Peyer's patch (tissue), 4 donors: ENCODE measurements at regions not wholly inside any gene's neighbourhood (a gene's known extent, or its start where the extent isn't known, plus 50 kb on each side); places are given as distances from the start of the nearest gene placed in this dataset.

Experiments
- DNase-seq, 3 donors: peaks; one replicate each; pipeline ENCODE4 v3.0.0-alpha.2; 2017 to 2019
- H3K27ac ChIP-seq, 4 donors: fragments of 200-600 bp; sonication (generic); one replicate each; pipeline ENCODE4 v1.5.1; 2016 to 2019
- H3K27me3 ChIP-seq, 2 donors: fragments of 200-600 bp; sonication (generic); one replicate each; pipeline ENCODE4 v1.5.1; 2019
- H3K36me3 ChIP-seq, 3 donors: fragments of 200-600 bp; sonication (generic); one replicate each; pipeline ENCODE4 v1.5.1; 2016 to 2019
- H3K4me1 ChIP-seq, 4 donors: fragments of 200-600 bp; sonication (generic); one replicate each; pipeline ENCODE4 v1.5.1; 2016 to 2019
- H3K4me3 ChIP-seq, 4 donors: fragments of 200-600 bp; sonication (generic); 1 replicate in 3 of 4; 2 replicates in 1 of 4; pipeline ENCODE4 v1.5.1; 2016 to 2019; ENCODE audit warnings: mild to moderate bottlenecking in 1 of 4
- H3K9me3 ChIP-seq, 4 donors: fragments of 200-600 bp; sonication (generic); one replicate each; pipeline ENCODE4 v1.5.1; 2016 to 2019; ENCODE audit warnings: mild to moderate bottlenecking in 1 of 4
- POLR2A ChIP-seq, 2 donors: fragments of 450-650 bp; IDR thresholded peaks; one replicate each; pipeline ENCODE4 v1.5.1; 2017; ENCODE audit warnings: antibody characterized with exemption in 2 of 2, mild to moderate bottlenecking in 2 of 2, moderate library complexity in 2 of 2
- TF ChIP-seq, protein P1 (sequence below), 6 experiments: fragments of 450-650 bp in 4 of 6; fragments of 200-600 bp in 2 of 6; sonication (generic) in 1 of 6; IDR thresholded peaks; one replicate each; pipeline ENCODE4 v1.5.1; 2017 to 2019; ENCODE audit warnings: antibody characterized with exemption in 6 of 6, mild to moderate bottlenecking in 3 of 6, moderate library complexity in 1 of 6

DNA sequence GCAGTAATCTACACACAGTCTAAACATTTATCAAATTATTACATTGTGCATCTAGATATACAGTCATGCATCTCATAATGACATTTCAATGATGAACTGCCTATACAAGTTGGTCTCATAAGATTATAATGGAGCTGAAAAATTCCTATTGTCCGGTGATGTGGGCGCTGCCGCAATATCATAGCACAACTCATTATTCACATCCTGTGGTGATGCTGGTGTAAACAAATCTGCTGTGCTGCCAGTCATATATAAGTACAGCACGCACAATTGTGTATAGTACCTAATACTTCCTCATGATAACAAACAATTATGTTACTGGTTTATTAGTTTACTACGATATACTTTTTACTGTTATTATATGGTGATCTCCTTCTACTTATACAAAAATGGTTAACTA is 768.8 kb upstream of the NOVA1 start:
- no peaks in the 10 kb centered on the region for H3K4me1 ChIP-seq
- H3K27me3 ChIP-seq = no peaks in the 10 kb centered on the region
- no peaks in the 10 kb centered on the region for H3K9me3 ChIP-seq
- no peak for DNase-seq
- H3K36me3 ChIP-seq = no peaks in the 10 kb centered on the region
- H3K27ac ChIP-seq = no peak overlapping the region
- H3K4me3 ChIP-seq = no peak overlapping the region
- no peak for TF ChIP-seq POLR2A (IDR thresholded peaks at IDR 0.05)
- TF ChIP-seq, protein P1, sequence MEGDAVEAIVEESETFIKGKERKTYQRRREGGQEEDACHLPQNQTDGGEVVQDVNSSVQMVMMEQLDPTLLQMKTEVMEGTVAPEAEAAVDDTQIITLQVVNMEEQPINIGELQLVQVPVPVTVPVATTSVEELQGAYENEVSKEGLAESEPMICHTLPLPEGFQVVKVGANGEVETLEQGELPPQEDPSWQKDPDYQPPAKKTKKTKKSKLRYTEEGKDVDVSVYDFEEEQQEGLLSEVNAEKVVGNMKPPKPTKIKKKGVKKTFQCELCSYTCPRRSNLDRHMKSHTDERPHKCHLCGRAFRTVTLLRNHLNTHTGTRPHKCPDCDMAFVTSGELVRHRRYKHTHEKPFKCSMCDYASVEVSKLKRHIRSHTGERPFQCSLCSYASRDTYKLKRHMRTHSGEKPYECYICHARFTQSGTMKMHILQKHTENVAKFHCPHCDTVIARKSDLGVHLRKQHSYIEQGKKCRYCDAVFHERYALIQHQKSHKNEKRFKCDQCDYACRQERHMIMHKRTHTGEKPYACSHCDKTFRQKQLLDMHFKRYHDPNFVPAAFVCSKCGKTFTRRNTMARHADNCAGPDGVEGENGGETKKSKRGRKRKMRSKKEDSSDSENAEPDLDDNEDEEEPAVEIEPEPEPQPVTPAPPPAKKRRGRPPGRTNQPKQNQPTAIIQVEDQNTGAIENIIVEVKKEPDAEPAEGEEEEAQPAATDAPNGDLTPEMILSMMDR (IDR thresholded peaks at IDR 0.05) = no peak

DNA sequence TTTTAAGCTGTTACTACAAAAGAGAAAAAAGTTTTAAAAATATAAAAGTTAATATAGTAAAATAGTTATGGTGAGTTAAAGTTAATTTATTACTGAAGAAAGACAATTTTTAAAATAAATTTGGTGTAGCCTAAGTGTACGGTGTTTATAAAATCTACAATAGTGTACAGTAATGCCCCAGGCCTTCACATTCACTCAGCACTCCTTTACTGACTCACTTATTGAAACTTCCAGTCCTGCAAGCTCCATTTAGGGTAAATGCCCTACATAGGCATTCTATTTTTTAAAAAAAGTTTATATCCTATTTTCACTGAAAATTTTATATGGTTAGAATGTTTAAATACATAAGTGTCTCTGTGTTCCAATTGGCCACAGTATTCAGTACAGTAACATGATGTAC is 769.5 kb upstream of the NOVA1 start:
- Histone ChIP-seq H3K27ac (no peak overlapping the region), H3K9me3 (no peaks in the 10 kb centered on the region), H3K27me3 (no peaks in the 10 kb centered on the region), H3K4me1 (no peaks in the 10 kb centered on the region), H3K4me3 (no peak overlapping the region), H3K36me3 (no peaks in the 10 kb centered on the region)
- TF ChIP-seq POLR2A (IDR thresholded peaks at IDR 0.05) = no peak
- TF ChIP-seq, protein P1 (IDR thresholded peaks at IDR 0.05) = no peak
- no peak for DNase-seq

DNA sequence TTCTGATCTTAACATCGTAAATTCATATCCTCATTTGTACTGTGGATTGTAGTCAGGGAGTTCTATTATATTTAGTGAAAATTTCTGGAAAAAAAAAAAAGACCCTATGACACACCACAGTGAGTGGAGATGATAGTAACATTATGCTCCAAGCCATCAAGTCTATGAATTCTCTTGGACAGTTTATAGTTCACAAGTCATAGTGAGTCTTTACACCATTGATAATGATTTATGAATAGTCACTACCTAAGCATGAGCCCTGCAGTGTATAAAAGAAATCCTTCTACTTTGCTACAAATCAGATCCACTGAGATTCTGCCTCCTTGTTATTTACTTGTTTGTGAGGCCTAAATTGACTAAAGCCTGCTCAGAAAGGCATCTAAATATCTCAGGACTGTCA is 772.2 kb upstream of the NOVA1 start:
- Histone ChIP-seq H3K9me3 (no peaks in the 10 kb centered on the region), H3K27ac (no peak overlapping the region), H3K4me3 (no peak overlapping the region), H3K4me1 (no peaks in the 10 kb centered on the region), H3K36me3 (no peaks in the 10 kb centered on the region), H3K27me3 (no peaks in the 10 kb centered on the region)
- DNase-seq = no peak
- TF ChIP-seq POLR2A (IDR thresholded peaks at IDR 0.05) = no peak
- TF ChIP-seq, protein P1 (IDR thresholded peaks at IDR 0.05) = no peak

DNA sequence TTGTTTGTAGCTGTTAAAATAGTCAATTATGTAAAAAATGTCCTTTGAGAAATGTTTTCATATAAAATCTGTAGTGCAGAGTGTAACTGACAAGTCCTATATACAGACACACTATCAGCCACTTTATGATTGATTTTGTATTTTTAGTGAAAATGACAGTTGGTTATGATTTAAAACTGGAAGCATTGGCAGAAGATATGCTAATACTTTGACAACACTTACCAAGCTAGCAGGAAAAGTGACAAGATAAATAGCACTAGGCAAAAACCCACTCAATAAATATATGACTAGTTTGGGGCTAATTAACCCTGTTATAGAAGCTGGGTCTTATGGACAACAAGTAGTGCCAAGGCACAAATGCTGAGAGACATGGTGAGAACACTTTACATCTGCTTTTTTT is 772.9 kb upstream of the NOVA1 start:
- Histone ChIP-seq H3K36me3 (no peaks in the 10 kb centered on the region), H3K4me3 (no peak overlapping the region), H3K9me3 (no peaks in the 10 kb centered on the region), H3K27me3 (no peaks in the 10 kb centered on the region), H3K27ac (no peak overlapping the region), H3K4me1 (no peaks in the 10 kb centered on the region)
- DNase-seq = no peak
- TF ChIP-seq, protein P1 (IDR thresholded peaks at IDR 0.05) = no peak
- no peak for TF ChIP-seq POLR2A (IDR thresholded peaks at IDR 0.05)

DNA sequence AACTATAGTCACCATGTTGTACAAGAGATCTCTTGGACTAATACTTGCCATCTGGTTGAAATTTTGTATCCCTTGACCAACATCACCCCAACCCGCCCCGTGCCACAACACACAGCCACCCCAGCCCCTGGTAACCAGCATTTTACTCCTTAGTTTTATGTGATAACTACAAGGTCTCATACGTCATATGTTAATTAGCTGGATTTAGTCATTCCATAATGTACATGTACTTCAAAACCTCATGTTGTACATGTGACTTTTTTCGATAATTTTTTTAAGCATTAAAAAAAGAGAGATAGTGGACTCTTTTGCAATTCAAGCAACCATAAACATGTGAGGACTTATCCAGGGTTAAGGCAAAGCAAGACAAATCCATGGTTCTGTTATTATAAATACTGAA is 773.4 kb upstream of the NOVA1 start:
- Histone ChIP-seq H3K9me3 (no peaks in the 10 kb centered on the region), H3K4me1 (no peaks in the 10 kb centered on the region), H3K27ac (no peak overlapping the region), H3K36me3 (no peaks in the 10 kb centered on the region), H3K4me3 (no peak overlapping the region), H3K27me3 (no peaks in the 10 kb centered on the region)
- no peak for DNase-seq
- TF ChIP-seq POLR2A (IDR thresholded peaks at IDR 0.05) = no peak
- TF ChIP-seq, protein P1 (IDR thresholded peaks at IDR 0.05) = no peak

DNA sequence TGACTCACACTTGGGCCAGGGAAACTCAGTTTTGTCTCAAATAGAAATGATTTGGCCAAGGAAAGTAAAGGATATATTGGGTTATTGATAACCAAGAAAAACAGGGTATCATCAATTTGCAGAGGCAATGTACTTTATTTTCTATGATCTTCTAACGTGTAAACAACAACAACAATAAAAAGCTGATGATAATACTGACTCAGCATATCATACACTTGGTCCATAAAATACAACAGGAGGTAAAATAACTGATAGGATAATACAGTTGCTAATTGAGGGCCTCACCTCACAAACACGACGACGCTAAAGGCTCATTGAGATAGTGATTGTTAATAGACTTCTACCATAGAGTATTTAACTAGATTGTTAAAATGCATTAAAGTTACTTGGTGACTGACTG is 774.0 kb upstream of the NOVA1 start:
- no peaks in the 10 kb centered on the region for H3K9me3 ChIP-seq
- no peak for DNase-seq
- TF ChIP-seq POLR2A (IDR thresholded peaks at IDR 0.05) = no peak
- TF ChIP-seq, protein P1 (IDR thresholded peaks at IDR 0.05) = no peak
- no peak overlapping the region for H3K4me3 ChIP-seq
- H3K36me3 ChIP-seq = no peaks in the 10 kb centered on the region
- H3K27ac ChIP-seq = no peak overlapping the region
- H3K4me1 ChIP-seq = no peaks in the 10 kb centered on the region
- H3K27me3 ChIP-seq = no peaks in the 10 kb centered on the region
